Neuronal stem cell (in vitro differentiated cells): ENCODE measurements at regions not wholly inside any gene's neighbourhood (a gene's known extent, or its start where the extent isn't known, plus 50 kb on each side); places are given as distances from the start of the nearest gene placed in this dataset.
"Not testable (repeated sequence)": the region's sequence is repeated elsewhere in the genome, so short reads cannot be mapped to it uniquely, and the experiment has no call there.

Experiments
- DNase-seq: peaks from one replicate; pipeline ENCODE4 v3.0.0-alpha.2; 2013; ENCODE audit warnings: low spot score
- H2AFZ ChIP-seq: one replicate; pipeline ENCODE4 v1.6.1; 2013; ENCODE audit warnings: mild to moderate bottlenecking, low read length, inconsistent platforms
- H2AK5ac ChIP-seq: 2 replicates; pipeline ENCODE4 v1.6.1; 2013; ENCODE audit warnings: low read depth, mild to moderate bottlenecking, inconsistent platforms, low read length, moderate library complexity, mixed read lengths
- H2BK120ac ChIP-seq: 2 replicates; pipeline ENCODE4 v1.6.1; 2013; ENCODE audit warnings: low read depth, mild to moderate bottlenecking, inconsistent platforms, low read length, moderate library complexity, mixed read lengths
- H2BK12ac ChIP-seq: one replicate; pipeline ENCODE4 v1.6.1; 2013; ENCODE audit warnings: low read length, inconsistent platforms
- H2BK15ac ChIP-seq: 2 replicates; pipeline ENCODE4 v1.6.1; 2013; ENCODE audit warnings: mild to moderate bottlenecking, low read length, inconsistent platforms, mixed read lengths
- H2BK5ac ChIP-seq: one replicate; pipeline ENCODE4 v1.6.1; 2013; ENCODE audit warnings: inconsistent platforms, mild to moderate bottlenecking, low read length, moderate library complexity
- H3K14ac ChIP-seq: one replicate; pipeline ENCODE4 v1.6.1; 2013; ENCODE audit warnings: low read length, inconsistent platforms
- H3K18ac ChIP-seq: 2 replicates; pipeline ENCODE4 v1.6.1; 2013; ENCODE audit warnings: low read length, inconsistent platforms
- H3K23ac ChIP-seq: 2 replicates; pipeline ENCODE4 v1.6.1; 2013; ENCODE audit warnings: low read depth, mild to moderate bottlenecking, mixed read lengths, low read length, inconsistent platforms; ENCODE audit not compliant: poor library complexity
- H3K27ac ChIP-seq: replicated peaks from 3 replicates; pipeline ENCODE4 v1.5.1; 2013; ENCODE audit warnings: low read length, inconsistent platforms
- H3K27me3 ChIP-seq, 3 experiments: 2 replicates each; pipeline ENCODE4 v1.6.1; 2013; ENCODE audit warnings: low read length in 3 of 3, mild to moderate bottlenecking in 2 of 3, inconsistent platforms in 1 of 3, low read depth in 1 of 3, mixed read lengths in 1 of 3, moderate library complexity in 1 of 3; ENCODE audit not compliant: control insufficient read depth in 3 of 3, insufficient read depth in 3 of 3
- H3K36me3 ChIP-seq, 2 donors: replicated peaks in 1 of 2; 2 replicates each; pipeline ENCODE4 v1.6.1; 2013; ENCODE audit warnings: low read length in 2 of 2; ENCODE audit not compliant: control insufficient read depth in 2 of 2, insufficient read depth in 2 of 2
- H3K4ac ChIP-seq: 2 replicates; pipeline ENCODE4 v1.6.1; 2013; ENCODE audit warnings: inconsistent platforms, mild to moderate bottlenecking, low read length, moderate library complexity
- H3K4me1 ChIP-seq, 2 donors: 1 replicate in 1 of 2; 2 replicates in 1 of 2; pipeline ENCODE4 v1.6.1; 2013; ENCODE audit warnings: low read length in 2 of 2, low read depth in 1 of 2; ENCODE audit not compliant: control insufficient read depth in 2 of 2, insufficient read depth in 1 of 2
- H3K4me2 ChIP-seq: one replicate; pipeline ENCODE4 v1.6.1; 2013; ENCODE audit warnings: mild to moderate bottlenecking, low read length, inconsistent platforms; ENCODE audit not compliant: insufficient read depth, poor library complexity, severe bottlenecking
- H3K4me3 ChIP-seq, 2 donors: 2 replicates each; pipeline ENCODE4 v1.5.1; 2013; ENCODE audit warnings: low read length in 2 of 2, mild to moderate bottlenecking in 2 of 2, inconsistent platforms in 1 of 2, moderate library complexity in 1 of 2
- H3K79me1 ChIP-seq: one replicate; pipeline ENCODE4 v1.6.1; 2013; ENCODE audit warnings: low read depth, mild to moderate bottlenecking, inconsistent platforms, low read length, moderate library complexity
- H3K9ac ChIP-seq: one replicate; pipeline ENCODE4 v1.6.1; 2013; ENCODE audit warnings: mild to moderate bottlenecking, low read depth, low read length, inconsistent platforms; ENCODE audit not compliant: poor library complexity
- H3K9me3 ChIP-seq, 2 donors: replicated peaks in 1 of 2; 2 replicates each; pipeline versions ENCODE3 to v1.6.1; 2013; ENCODE audit warnings: low read length in 2 of 2, mild to moderate bottlenecking in 2 of 2, inconsistent platforms in 1 of 2, low read depth in 1 of 2, mixed read lengths in 1 of 2, moderate library complexity in 1 of 2; ENCODE audit not compliant: control insufficient read depth in 2 of 2, insufficient read depth in 1 of 2
- H4K8ac ChIP-seq: one replicate; pipeline ENCODE4 v1.6.1; 2013; ENCODE audit warnings: low read depth, mild to moderate bottlenecking, inconsistent platforms, low read length, moderate library complexity
- H4K91ac ChIP-seq: one replicate; pipeline ENCODE4 v1.6.1; 2013; ENCODE audit warnings: low read length, low read depth, mild to moderate bottlenecking, inconsistent platforms; ENCODE audit not compliant: poor library complexity
- WGBS, 2 donors: extraction: QIAGEN DNeasy Blood & Tissue Kit; methylation state at CpG; one replicate each; pipeline ENCODE4 v1.1.7; 2013; ENCODE audit warnings: missing lambda C conversion rate in 2 of 2, mixed read lengths in 1 of 2; ENCODE audit not compliant: insufficient read length in 2 of 2, insufficient replicate concordance in 1 of 2; ENCODE audit errors: extremely low coverage in 2 of 2; 5-methylcytosine and 5-hydroxymethylcytosine counted together

DNA sequence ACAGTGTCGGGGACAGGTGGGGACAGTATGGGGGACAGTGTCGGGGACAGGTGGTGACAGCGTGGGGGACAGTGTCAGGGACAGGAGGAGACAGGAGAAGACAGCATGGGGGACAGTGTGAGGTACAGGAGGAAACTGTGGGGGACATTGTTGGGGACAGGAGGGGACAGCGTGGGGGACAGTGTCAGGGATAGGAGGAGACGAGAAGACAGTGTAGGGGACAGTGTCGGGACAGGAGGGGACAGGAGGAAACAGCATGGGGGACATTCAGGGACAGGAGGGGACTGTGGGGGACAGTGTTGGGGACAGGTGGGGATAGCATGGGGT is 139.5 kb downstream of the TMEM121 start:
- H3K36me3 ChIP-seq = peaks cover 0 to 1% of the 10 kb centered on the region in 2 donors
- no peak overlapping the region for H3K18ac ChIP-seq
- H2BK12ac ChIP-seq = no peak overlapping the region
- no peak overlapping the region for H4K8ac ChIP-seq
- no peak overlapping the region for H3K9ac ChIP-seq
- no CpG with 5 or more reads among the region's 6 CpGs for WGBS, 2 donors
- H2AK5ac ChIP-seq = no peak overlapping the region
- no peak overlapping the region for H2AFZ ChIP-seq
- H3K4ac ChIP-seq = no peak overlapping the region
- no peak overlapping the region for H4K91ac ChIP-seq
- peaks cover 0 to 29% (median 0%) of the 10 kb centered on the region in 3 experiments for H3K27me3 ChIP-seq
- H3K79me1 ChIP-seq = peaks cover 2% of the 10 kb centered on the region
- peaks cover 0 to 19% of the 10 kb centered on the region in 2 donors for H3K9me3 ChIP-seq
- H2BK120ac ChIP-seq = no peak overlapping the region
- no peak overlapping the region for H3K14ac ChIP-seq
- no peak overlapping the region for H3K4me2 ChIP-seq
- peak overlapping the region in 1 of 2 donors; percentile 60 for H3K4me3 ChIP-seq
- H3K4me1 ChIP-seq = no peaks in the 10 kb centered on the region
- no peak overlapping the region for H2BK5ac ChIP-seq
- no peak overlapping the region for H2BK15ac ChIP-seq
- no peak overlapping the region for H3K27ac ChIP-seq
- no peak for DNase-seq
- no peak overlapping the region for H3K23ac ChIP-seq

DNA sequence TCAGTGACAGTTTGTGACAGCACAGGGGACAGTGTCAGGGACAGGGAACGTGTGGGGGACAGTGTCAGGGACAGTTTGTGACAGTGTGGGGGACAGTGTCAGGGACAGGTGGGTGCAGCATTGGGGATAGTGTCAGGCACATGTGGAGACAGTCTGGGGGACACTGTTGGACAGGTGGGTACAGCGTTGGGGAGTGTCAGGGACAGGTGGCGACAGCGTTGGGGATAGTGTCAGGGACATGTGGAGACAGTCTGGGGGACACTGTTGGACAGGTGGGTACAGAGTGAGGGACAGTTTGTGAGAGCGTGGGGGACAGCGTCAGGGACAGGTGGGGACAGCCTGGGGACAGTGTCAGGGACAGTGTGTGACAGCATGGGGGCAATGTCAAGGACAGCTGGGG is 140.0 kb downstream of the TMEM121 start:
- Histone ChIP-seq H4K91ac (no peak overlapping the region), H3K4me3 (no peak overlapping the region), H3K14ac (no peak overlapping the region), H3K23ac (no peak overlapping the region), H3K9me3 (peaks cover 0 to 16% of the 10 kb centered on the region in 2 donors), H3K4me1 (no peaks in the 10 kb centered on the region), H3K9ac (no peak overlapping the region), H3K18ac (no peak overlapping the region), H2BK5ac (no peak overlapping the region), H3K4me2 (no peak overlapping the region), H4K8ac (no peak overlapping the region), H2BK12ac (no peak overlapping the region), H3K27me3 (peaks cover 0 to 26% (median 0%) of the 10 kb centered on the region in 3 experiments), H3K79me1 (peaks cover 2% of the 10 kb centered on the region), H3K4ac (no peak overlapping the region), H3K36me3 (no peaks in the 10 kb centered on the region), H2BK120ac (no peak overlapping the region), H2AK5ac (no peak overlapping the region), H2AFZ (no peak overlapping the region), H2BK15ac (no peak overlapping the region), H3K27ac (no peak overlapping the region)
- no CpG with 5 or more reads among the region's 6 CpGs for WGBS, 2 donors
- DNase-seq = no peak

DNA sequence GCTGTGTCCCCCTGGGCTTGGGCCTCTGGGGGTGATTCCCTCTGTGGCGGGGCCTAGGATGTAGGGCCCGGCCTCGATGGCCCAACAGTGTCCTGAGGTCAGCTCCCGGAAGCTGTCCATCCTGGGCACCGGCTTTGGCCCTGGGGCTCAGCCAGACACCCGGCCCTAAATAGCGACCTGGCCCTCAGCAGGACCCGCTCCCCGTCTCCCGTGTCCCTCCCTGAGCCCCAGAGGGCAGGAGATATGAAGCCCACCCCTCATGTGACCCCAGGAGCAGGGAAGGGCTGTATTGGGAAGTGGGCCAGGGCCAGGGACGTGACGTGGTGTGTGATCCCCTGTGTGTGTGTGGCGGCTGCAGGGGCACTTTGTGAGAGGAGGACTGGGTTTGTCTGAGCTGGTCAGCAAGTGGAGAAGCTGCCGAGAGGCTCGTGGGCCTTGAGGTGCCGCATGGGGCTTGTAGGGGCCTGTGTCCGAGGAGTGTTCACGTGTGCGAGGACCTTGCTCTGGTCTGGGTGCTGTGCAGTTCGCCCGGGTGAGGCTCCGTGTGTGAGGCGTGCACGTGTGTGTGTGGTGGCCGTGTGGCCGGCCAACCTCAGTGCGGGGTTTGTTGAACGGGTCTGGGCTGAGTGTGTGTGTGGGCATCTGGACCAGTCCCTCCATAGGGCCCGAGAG is 140.7 kb downstream of the TMEM121 start:
- H3K36me3 ChIP-seq, H3K4me2 ChIP-seq, H2BK15ac ChIP-seq, H4K8ac ChIP-seq, H3K4ac ChIP-seq, H2AK5ac ChIP-seq, DNase-seq, H4K91ac ChIP-seq, H3K14ac ChIP-seq, H3K27ac ChIP-seq, H3K9ac ChIP-seq, H3K4me1 ChIP-seq, H3K4me3 ChIP-seq, H2BK5ac ChIP-seq, H3K79me1 ChIP-seq, H2AFZ ChIP-seq, H2BK120ac ChIP-seq, H3K23ac ChIP-seq, H3K18ac ChIP-seq, H2BK12ac ChIP-seq: not testable (repeated sequence)
- no CpG with 5 or more reads among the region's 29 CpGs for WGBS, 2 donors
- Histone ChIP-seq H3K9me3 (peaks cover 0 to 16% of the 10 kb centered on the region in 2 donors), H3K27me3 (peaks cover 0 to 26% (median 0%) of the 10 kb centered on the region in 3 experiments)

DNA sequence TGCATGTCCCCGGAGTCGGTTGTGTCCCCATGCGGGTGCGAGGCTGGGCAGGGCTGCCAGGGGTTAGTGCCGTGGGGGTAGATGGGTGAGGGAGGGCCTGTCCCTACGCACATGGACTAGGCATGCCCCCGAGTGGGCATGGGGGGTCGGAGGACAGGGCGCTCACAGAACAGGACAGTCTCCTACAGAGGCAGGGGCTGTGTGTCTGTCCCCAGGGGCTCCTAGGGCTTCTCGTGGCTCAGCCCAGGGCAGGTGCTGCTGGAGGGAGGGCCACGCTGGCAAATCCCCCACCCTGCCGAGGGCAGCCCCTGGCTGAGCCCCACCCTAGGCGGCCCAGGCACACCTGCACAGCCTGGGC is 141.3 kb downstream of the TMEM121 start:
- H2BK15ac ChIP-seq, H3K4me2 ChIP-seq, H2BK120ac ChIP-seq, H3K4me3 ChIP-seq, H2BK5ac ChIP-seq, H2AFZ ChIP-seq, H4K91ac ChIP-seq, H2BK12ac ChIP-seq, H3K27ac ChIP-seq, H3K14ac ChIP-seq, H3K9ac ChIP-seq, H4K8ac ChIP-seq, H3K79me1 ChIP-seq, H3K23ac ChIP-seq, H2AK5ac ChIP-seq, H3K18ac ChIP-seq, H3K36me3 ChIP-seq, DNase-seq, H3K4me1 ChIP-seq, H3K4ac ChIP-seq: not testable (repeated sequence)
- Histone ChIP-seq H3K9me3 (peaks cover 0 to 16% of the 10 kb centered on the region in 2 donors), H3K27me3 (peaks cover 0 to 26% (median 0%) of the 10 kb centered on the region in 3 experiments)
- WGBS, 2 donors = no CpG with 5 or more reads among the region's 13 CpGs
